A673 (cell line): ENCODE measurements at regions not wholly inside any gene's neighbourhood (a gene's known extent, or its start where the extent isn't known, plus 50 kb on each side); places are given as distances from the start of the nearest gene placed in this dataset.

ENCODE experiments used
- BruUV-seq: library from RNA; stranded (reverse); fragments of 400-500 nt; replicated peaks from 2 replicates; lab custom pipeline; 2021; lab: Mats Ljungman, UMichigan
- CTCF ChIA-PET: fragments of 300-600 bp; sonication (Branson Sonifier 250); formaldehyde crosslinking; loops from one replicate; lab custom pipeline; 2022; ENCODE audit warnings: antibody characterized with exemption; lab: Charles Lee
- POLR2A ChIA-PET: fragments of 300-600 bp; sonication (Branson Sonifier 250); formaldehyde crosslinking; loops from one replicate; lab custom pipeline; 2022; ENCODE audit warnings: antibody characterized with exemption; ENCODE audit not compliant: low non-redundant PET; lab: Charles Lee
- DNase-seq: peaks from one replicate; pipeline ENCODE4 v3.0.0-alpha.2; 2015; ENCODE audit warnings: low spot score
- H3K27ac ChIP-seq: fragments of 200-600 bp; sonication (generic); 2 replicates; pipeline ENCODE4 v1.5.1; 2016; ENCODE audit warnings: mixed run types, low read depth, mild to moderate bottlenecking, mixed read lengths, antibody characterized with exemption, low read length; ENCODE audit not compliant: poor library complexity, severe bottlenecking
- H3K27me3 ChIP-seq: fragments of 200-600 bp; sonication (generic); replicated peaks from 2 replicates; pipeline ENCODE4 v1.6.1; 2017; ENCODE audit warnings: mixed run types, low read depth, mild to moderate bottlenecking, mixed read lengths, antibody characterized with exemption, low read length; ENCODE audit not compliant: insufficient read depth, poor library complexity
- H3K36me3 ChIP-seq: fragments of 200-600 bp; sonication (generic); 2 replicates; pipeline ENCODE4 v1.6.1; 2016; ENCODE audit warnings: mixed run types, mild to moderate bottlenecking, mixed read lengths, antibody characterized with exemption, low read length; ENCODE audit not compliant: insufficient read depth, poor library complexity, severe bottlenecking
- H3K4me1 ChIP-seq: fragments of 200-600 bp; sonication (generic); 2 replicates; pipeline ENCODE4 v1.6.1; 2017; ENCODE audit warnings: mixed run types, mild to moderate bottlenecking, mixed read lengths, antibody characterized with exemption, low read length; ENCODE audit not compliant: insufficient read depth, poor library complexity, severe bottlenecking
- H3K4me3 ChIP-seq: fragments of 200-600 bp; sonication (generic); 2 replicates; pipeline ENCODE4 v1.5.1; 2016; ENCODE audit warnings: low read depth, mixed run types, mild to moderate bottlenecking, mixed read lengths, low read length; ENCODE audit not compliant: poor library complexity, severe bottlenecking
- H3K9me3 ChIP-seq: fragments of 200-600 bp; sonication (generic); 2 replicates; pipeline ENCODE4 v1.6.1; 2016; ENCODE audit warnings: mixed run types, low read depth, mild to moderate bottlenecking, mixed read lengths, antibody characterized with exemption, low read length; ENCODE audit not compliant: poor library complexity, severe bottlenecking
- CTCF ChIP-seq: fragments of 300-800, 200-600 bp; sonication (generic); conservative IDR thresholded peaks from 2 replicates; pipeline ENCODE4 v1.5.1; 2017; ENCODE audit warnings: low read depth, mild to moderate bottlenecking, antibody characterized with exemption, low read length, moderate library complexity, mixed read lengths
- EZH2 ChIP-seq: fragments of 200-600 bp; sonication (generic); IDR thresholded peaks from 2 replicates; pipeline ENCODE4 v1.6.1; 2017; ENCODE audit warnings: borderline replicate concordance, low read depth, mild to moderate bottlenecking, mixed read lengths, antibody characterized with exemption, low read length; ENCODE audit not compliant: poor library complexity, severe bottlenecking
- intact Hi-C: fragments of 100-400 bp; cut with micrococcal nuclease; formaldehyde crosslinking; loops from one replicate; pipeline ENCODE4 v1.10.0; 2022; ENCODE audit not compliant: unreplicated experiment

GRCh38 chr5:167872791-167873190 lies 418.7 kb upstream of the WWC1 start:
- intact Hi-C loops: no loop called here
- POLR2A ChIA-PET: no interaction called here
- Histone ChIP-seq H3K27me3 (no peaks in the 10 kb centered on the region), H3K4me3 (no peak overlapping the region), H3K36me3 (no peaks in the 10 kb centered on the region), H3K4me1 (peaks cover 20% of the 10 kb centered on the region), H3K9me3 (no peaks in the 10 kb centered on the region), H3K27ac (no peak overlapping the region)
- CTCF ChIA-PET: interaction anchor here (0.7 kb wide), 1 partner anchor 299 kb away, joined by 3 read pairs; no protein-coding TSS in a partner anchor
- BruUV-seq: no TSS peak
- no peak for DNase-seq
- TF ChIP-seq EZH2: no peak
- no peak for TF ChIP-seq CTCF

- no TSS peak for BruUV-seq
- Histone ChIP-seq H3K4me3 (no peak overlapping the region), H3K36me3 (peaks cover 1% of the 10 kb centered on the region), H3K27me3 (no peaks in the 10 kb centered on the region), H3K27ac (no peak overlapping the region), H3K9me3 (no peaks in the 10 kb centered on the region), H3K4me1 (peaks cover 19% of the 10 kb centered on the region)
- intact Hi-C loops: no loop called here
- no peak for DNase-seq
- ChIA-PET POLR2A (no interaction called here), CTCF (no interaction called here)
- no peak for TF ChIP-seq CTCF
- no peak for TF ChIP-seq EZH2
These were observed 414.2 kb upstream of the WWC1 start for GRCh38 chr5:167877114-167877722.

- no peak for DNase-seq
- Histone ChIP-seq H3K4me1 (peaks cover 14% of the 10 kb centered on the region), H3K27ac (no peak overlapping the region), H3K36me3 (peaks cover 5% of the 10 kb centered on the region), H3K27me3 (no peaks in the 10 kb centered on the region), H3K9me3 (no peaks in the 10 kb centered on the region), H3K4me3 (no peak overlapping the region)
- CTCF ChIA-PET: no interaction called here
- intact Hi-C loops: no loop called here
- POLR2A ChIA-PET: no interaction called here
- no TSS peak for BruUV-seq
- TF ChIP-seq CTCF (no peak), EZH2 (no peak)
These were observed 413.5 kb upstream of the WWC1 start for GRCh38 chr5:167877924-167878323.
